ENCODE measurements at regions not wholly inside any gene's neighbourhood (a gene's known extent, or its start where the extent isn't known, plus 50 kb on each side); places are given as distances from the start of the nearest gene placed in this dataset.

- 68% methylated on average over 5 of the region's 5 CpGs for WGBS (ENCODE audit: low lambda C conversion rate, missing lambda C conversion rate)
- no peak for DNase-seq (ENCODE audit: low spot score)
- Histone ChIP-seq H3K4me2 (no peak overlapping the region), H3K9me3 (ENCODE audit: low read depth) (no peaks in the 10 kb centered on the region), H4K20me1 (ENCODE audit: insufficient read depth, poor library complexity, severe bottlenecking) (no peaks in the 10 kb centered on the region), H3K79me2 (no peaks in the 10 kb centered on the region), H3K4me1 (ENCODE audit: insufficient read depth) (peaks cover 11% of the 10 kb centered on the region), H3K27me3 (no peaks in the 10 kb centered on the region), H2AFZ (no peak overlapping the region), H3K27ac (peak overlapping the region; percentile 23), H3K4me3 (no peak overlapping the region), H3K9me2 (replicated peaks; ENCODE audit: insufficient read depth) (no peaks in the 10 kb centered on the region), H3K36me3 (replicated peaks; ENCODE audit: insufficient read depth, low read depth) (no peaks in the 10 kb centered on the region)
- TF ChIP-seq EZH2 (IDR thresholded peaks at IDR 0.05; ENCODE audit: borderline replicate concordance), result no peak
These were observed 467.8 kb downstream of the PCDH7 start for GRCh38 chr4:31187979-31188378.

- Histone ChIP-seq H3K36me3 (replicated peaks; ENCODE audit: insufficient read depth, low read depth) (no peaks in the 10 kb centered on the region), H3K4me2 (no peak overlapping the region), H3K9me3 (ENCODE audit: low read depth) (no peaks in the 10 kb centered on the region), H3K79me2 (no peaks in the 10 kb centered on the region), H3K4me1 (ENCODE audit: insufficient read depth) (peaks cover 11% of the 10 kb centered on the region), H3K4me3 (no peak overlapping the region), H4K20me1 (ENCODE audit: insufficient read depth, poor library complexity, severe bottlenecking) (no peaks in the 10 kb centered on the region), H2AFZ (no peak overlapping the region), H3K27ac (no peak overlapping the region), H3K9me2 (replicated peaks; ENCODE audit: insufficient read depth) (no peaks in the 10 kb centered on the region), H3K27me3 (no peaks in the 10 kb centered on the region)
- 87% methylated on average over 1 of the region's 1 CpG for WGBS (ENCODE audit: low lambda C conversion rate, missing lambda C conversion rate)
- DNase-seq (ENCODE audit: low spot score), result no peak
- no peak for TF ChIP-seq EZH2phosphoT487 (IDR thresholded peaks at IDR 0.05; ENCODE audit: low read depth, severe bottlenecking, unreplicated experiment)
- no peak for TF ChIP-seq CTCF (IDR thresholded peaks at IDR 0.05; ENCODE audit: poor library complexity)
- no peak for TF ChIP-seq EZH2 (IDR thresholded peaks at IDR 0.05; ENCODE audit: borderline replicate concordance)
These were observed 469.8 kb downstream of the PCDH7 start for GRCh38 chr4:31189938-31190337.

GRCh38 chr4:31190671-31191070 is 470.5 kb downstream of the PCDH7 start:
- Histone ChIP-seq H3K9me2 (replicated peaks; ENCODE audit: insufficient read depth) (no peaks in the 10 kb centered on the region), H2AFZ (no peak overlapping the region), H4K20me1 (ENCODE audit: insufficient read depth, poor library complexity, severe bottlenecking) (no peaks in the 10 kb centered on the region), H3K4me1 (ENCODE audit: insufficient read depth) (peaks cover 11% of the 10 kb centered on the region), H3K79me2 (no peaks in the 10 kb centered on the region), H3K4me3 (no peak overlapping the region), H3K36me3 (replicated peaks; ENCODE audit: insufficient read depth, low read depth) (no peaks in the 10 kb centered on the region), H3K9me3 (ENCODE audit: low read depth) (no peaks in the 10 kb centered on the region), H3K4me2 (no peak overlapping the region), H3K27me3 (no peaks in the 10 kb centered on the region), H3K27ac (no peak overlapping the region)
- TF ChIP-seq EZH2phosphoT487 (IDR thresholded peaks at IDR 0.05; ENCODE audit: low read depth, severe bottlenecking, unreplicated experiment), result no peak
- no peak for TF ChIP-seq CTCF (IDR thresholded peaks at IDR 0.05; ENCODE audit: poor library complexity)
- no peak for TF ChIP-seq EZH2 (IDR thresholded peaks at IDR 0.05; ENCODE audit: borderline replicate concordance)
- DNase-seq (ENCODE audit: low spot score), result no peak

GRCh38 chr4:31192341-31192740 is 472.2 kb downstream of the PCDH7 start:
- no peaks in the 10 kb centered on the region for H3K9me2 ChIP-seq (replicated peaks; ENCODE audit: insufficient read depth)
- H3K27ac ChIP-seq, result peak overlapping the region; percentile 26
- DNase-seq (ENCODE audit: low spot score), result peak; percentile 4
- H3K36me3 ChIP-seq (replicated peaks; ENCODE audit: insufficient read depth, low read depth), result no peaks in the 10 kb centered on the region
- 64% methylated on average over 2 of the region's 2 CpGs for WGBS (ENCODE audit: low lambda C conversion rate, missing lambda C conversion rate)
- no peaks in the 10 kb centered on the region for H4K20me1 ChIP-seq (ENCODE audit: insufficient read depth, poor library complexity, severe bottlenecking)
- no peaks in the 10 kb centered on the region for H3K9me3 ChIP-seq (ENCODE audit: low read depth)
- H3K4me2 ChIP-seq, result peak overlapping the region; percentile 17
- H2AFZ ChIP-seq, result no peak overlapping the region
- no peaks in the 10 kb centered on the region for H3K79me2 ChIP-seq
- no peak for TF ChIP-seq EZH2 (IDR thresholded peaks at IDR 0.05; ENCODE audit: borderline replicate concordance)
- no peak for TF ChIP-seq CTCF (IDR thresholded peaks at IDR 0.05; ENCODE audit: poor library complexity)
- TF ChIP-seq EZH2phosphoT487 (IDR thresholded peaks at IDR 0.05; ENCODE audit: low read depth, severe bottlenecking, unreplicated experiment), result no peak
- H3K27me3 ChIP-seq, result no peaks in the 10 kb centered on the region
- H3K4me3 ChIP-seq, result no peak overlapping the region
- H3K4me1 ChIP-seq (ENCODE audit: insufficient read depth), result peaks cover 11% of the 10 kb centered on the region
